M059J (cell line): ENCODE measurements at regions not wholly inside any gene's neighbourhood (a gene's known extent, or its start where the extent isn't known, plus 50 kb on each side); places are given as distances from the start of the nearest gene placed in this dataset.

Source experiments
- DNase-seq: peaks from one replicate; pipeline ENCODE4 v3.0.0-alpha.2; 2012; ENCODE audit warnings: low read depth

DNA sequence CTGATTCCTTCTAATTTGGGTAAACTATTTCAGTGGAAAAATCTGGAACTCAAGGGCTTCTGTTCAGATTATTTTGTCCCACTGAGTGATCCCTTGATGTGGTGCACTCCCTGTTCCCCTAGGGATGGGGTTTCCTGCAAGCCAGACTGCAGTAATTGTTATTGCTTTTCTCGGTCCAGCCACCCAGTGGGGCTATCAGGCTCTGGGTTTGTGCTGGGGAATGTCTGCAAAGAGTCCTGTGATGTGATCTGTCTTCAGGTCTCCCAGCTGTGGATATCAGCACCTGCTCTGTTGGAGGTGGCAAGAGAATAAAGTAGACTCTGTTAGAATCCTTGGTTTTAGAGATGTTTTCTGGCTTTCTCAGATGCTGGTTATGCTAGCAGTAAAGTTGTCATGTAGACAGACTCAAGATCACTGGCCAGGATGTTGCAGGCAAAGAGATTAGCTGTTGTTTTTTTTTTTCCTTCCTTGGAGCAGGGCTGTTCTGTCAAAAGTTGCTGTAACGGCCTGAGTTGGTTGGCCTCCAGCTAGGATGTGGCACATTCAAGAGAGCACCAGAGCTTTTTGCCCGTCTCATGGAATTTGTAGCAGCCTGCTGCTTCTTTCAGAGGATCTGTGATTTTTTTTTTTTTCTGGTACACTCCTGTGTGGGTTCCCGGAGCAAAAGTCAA, 1314.0 kb downstream of the PCDH19 start:
- DNase-seq = no peak

DNA sequence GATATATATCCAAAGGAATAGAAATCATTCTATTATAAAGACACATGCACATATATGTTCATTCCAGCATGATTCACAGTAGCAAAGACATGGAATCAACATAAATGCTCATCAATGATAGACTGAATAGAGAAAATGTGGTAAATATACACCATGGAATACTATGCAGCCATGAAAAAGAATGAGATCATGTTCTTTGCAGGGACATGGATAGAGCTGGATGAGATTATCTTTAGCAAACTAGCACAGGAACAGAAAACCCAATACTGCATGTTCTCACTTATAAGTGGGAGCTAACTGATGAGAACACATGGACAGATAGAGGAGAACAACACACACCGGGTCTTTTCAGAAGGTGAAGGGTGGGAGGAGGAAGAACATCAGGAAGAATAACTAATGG, 1318.6 kb downstream of the PCDH19 start:
- DNase-seq = no peak

DNA sequence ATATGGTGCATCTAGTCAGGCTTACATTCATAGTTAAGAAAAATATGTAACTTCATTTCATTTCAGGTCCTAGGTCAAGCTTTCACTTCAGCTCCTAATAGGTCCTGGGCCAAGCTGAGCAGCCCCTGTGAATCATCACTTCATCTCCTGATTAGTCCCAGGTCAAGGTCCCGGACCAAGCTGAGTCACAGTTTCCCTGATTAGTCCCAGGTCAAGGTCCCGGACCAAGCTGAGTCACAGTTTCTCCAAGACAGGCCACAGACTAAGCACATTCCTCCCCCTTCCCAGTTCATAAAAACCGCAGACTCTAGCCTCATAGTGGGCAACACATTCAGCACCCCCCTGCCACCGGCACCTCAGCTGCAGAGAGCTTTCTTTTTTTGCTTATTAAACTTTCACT, 1331.8 kb downstream of the PCDH19 start:
- DNase-seq = peak; percentile 45

DNA sequence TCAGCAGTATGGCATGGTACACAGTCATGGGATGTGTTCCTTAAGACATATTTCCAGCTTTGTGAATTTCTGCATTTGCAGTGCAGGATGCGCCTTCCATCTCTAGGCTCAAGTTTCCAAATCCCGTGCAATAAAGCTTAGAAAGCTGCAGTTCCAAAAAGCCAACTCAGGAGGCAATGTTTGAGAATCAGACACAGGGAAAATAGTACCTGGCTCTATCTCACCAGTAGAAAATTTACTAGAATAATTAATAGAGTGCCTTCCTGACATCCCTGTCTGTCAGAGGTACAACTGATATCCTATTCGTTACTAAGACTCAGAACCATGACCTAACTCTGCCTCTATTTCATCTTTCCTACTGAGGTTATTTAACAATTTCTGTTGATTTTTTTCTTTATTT, 1333.0 kb downstream of the PCDH19 start:
- DNase-seq = no peak

DNA sequence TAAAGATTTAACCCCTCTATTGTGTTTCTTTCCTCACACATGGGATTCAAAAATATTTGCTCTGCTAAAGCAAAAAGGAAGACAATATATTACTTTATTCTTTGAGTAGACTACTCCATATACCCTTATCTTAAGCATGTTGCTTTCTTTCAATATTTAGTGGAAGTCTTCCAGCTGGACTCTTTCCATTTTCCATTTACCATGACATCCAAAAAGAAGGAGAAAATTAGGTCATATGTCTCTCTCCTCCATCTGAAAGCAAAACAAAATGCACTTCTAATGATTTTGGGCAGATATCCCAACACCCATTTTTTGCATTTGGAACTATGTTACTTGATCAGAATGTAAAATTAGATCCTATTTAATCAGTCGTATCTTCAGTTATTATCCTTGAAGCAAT, 1336.5 kb downstream of the PCDH19 start:
- DNase-seq = no peak

DNA sequence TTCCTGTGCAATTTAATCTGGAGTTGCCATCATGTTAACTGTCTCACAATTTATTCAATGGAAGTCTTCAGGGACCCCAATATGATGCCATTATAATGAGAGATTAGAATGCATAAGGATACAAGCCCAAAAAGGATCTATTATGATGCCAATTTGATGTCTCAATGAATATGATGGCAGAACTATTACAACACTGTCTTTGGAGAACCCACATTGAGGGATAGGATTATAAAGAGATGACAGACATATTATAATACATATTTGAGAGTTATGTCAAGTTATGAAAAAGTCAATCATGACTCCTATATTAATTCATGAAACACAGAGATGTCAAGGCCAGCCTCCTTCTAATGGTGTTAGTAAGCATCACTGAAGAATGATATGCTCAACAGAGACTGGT, 1358.4 kb downstream of the PCDH19 start:
- DNase-seq = no peak

DNA sequence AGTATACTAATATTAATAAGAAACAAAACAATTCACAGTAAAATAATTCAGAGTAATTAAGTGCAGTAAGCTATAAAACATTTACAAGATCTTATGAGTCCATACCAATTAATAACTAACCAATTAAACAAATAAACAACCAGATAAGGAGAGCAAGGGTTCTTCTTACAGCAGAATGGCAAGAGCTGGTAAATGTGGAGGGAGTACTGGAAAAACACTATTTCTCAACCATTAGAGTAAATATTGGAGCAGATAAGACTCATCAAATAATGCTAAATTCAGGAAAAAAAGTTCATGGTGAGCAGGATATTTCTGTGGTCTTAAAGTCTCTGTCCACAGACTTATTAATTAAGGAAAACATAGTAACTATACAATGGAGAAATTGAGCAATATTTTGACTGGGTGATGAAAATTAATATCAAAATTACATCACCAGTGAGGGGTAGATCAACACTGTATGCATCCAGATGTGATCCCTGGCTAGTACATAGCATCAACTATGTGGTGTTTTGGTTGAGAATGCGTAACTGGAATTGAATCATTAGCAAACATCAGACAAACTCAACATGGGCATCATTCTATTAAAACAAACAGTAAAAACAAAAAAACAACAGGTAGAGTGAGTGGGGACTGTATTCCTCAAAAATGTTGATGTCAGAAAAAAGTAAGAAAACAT, 1376.7 kb downstream of the PCDH19 start:
- no peak for DNase-seq

DNA sequence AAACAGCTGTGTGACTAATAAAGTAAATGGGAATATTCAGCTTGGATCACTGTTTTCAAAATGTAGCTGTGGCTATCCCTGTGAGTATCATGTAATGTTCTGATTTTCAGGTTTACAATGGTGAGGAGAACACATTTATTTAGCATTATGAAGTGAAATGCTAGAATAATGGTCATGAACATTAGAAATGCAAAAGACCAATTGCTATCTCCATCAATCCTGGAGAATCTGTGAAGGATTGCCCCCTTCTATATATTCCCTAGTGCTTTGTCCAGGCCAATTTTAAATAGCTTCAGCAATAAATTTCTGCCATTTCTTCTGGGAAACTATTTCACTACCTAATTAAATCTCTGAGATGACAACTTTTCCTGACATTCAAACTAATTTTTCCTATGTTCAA, 1399.1 kb downstream of the PCDH19 start:
- DNase-seq = no peak

DNA sequence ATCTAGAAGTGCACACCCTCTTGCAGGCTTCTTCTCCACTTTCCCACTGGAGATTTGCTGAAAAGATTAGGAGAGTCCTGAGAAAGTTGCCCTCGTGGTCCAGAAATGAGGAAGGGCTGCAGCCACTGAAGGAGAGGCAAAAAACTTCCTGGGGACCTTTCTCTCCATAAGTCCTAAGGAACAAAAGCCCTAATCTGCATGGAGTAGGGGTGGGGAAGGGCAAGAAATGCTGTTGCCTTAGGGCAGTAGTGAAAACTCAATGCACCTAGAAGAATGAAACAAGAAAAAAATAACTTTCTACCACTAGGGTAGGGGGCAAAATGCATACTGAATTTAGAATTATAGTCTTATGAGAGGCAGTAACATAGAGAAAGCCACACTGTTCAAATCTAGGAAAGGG, 1408.8 kb downstream of the PCDH19 start:
- no peak for DNase-seq

DNA sequence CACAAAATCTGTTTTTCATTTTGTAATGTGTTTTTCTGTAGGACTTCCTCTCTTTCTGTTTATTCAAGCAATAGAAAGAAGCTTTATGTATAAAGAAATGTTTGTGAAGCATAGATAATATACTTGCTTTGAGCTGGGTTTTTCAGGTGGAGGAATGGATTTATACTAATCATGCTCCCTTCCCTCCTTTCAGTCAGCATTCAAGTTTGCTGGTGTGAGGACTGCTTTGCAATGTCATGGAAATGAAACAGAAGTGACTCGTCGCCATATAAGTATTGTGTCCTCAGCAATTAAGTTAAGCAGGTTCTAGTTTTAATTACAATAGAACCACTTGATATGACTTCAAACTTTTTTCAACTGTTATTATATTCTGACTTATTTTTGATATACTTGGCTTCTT, 1447.1 kb downstream of the PCDH19 start:
- no peak for DNase-seq

DNA sequence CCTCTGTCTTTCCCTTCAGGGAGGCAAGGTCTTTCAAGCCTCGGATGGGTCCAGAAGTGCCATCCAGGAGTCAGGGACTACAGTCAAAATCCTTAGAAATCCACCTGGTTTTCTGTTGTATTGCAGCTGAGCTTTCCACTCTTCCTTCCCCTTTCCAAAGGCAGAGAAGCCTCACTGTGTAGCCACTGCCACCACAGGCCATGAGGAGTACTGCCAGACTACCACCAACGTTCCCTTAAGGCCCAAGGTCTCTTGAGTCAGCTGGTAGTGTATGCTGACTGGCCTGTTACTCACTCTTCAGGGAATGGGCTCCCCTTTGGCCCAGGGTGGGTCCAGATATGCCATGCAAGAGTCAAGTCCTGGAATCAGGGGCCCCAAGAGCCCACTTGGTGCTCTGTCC, 1454.1 kb downstream of the PCDH19 start:
- no peak for DNase-seq

DNA sequence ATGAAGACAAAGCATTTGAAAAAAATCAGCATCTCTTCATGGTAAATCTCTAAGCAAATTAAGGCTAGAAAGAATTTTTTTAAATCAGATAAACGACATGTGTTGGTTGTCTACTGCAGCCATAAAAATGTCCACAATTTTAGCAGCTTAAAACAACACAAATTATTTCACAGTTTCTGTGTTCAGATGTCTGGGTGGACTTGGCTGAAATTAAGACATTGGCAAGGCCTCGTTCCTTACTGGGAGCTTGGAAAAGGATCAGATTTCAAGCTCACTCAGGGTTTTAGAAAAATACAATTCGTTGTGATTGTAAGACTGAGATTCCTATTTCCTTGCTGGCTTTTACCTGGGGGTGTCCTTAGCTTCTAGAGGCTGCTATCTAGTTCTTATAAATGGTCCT, 1470.6 kb downstream of the PCDH19 start:
- no peak for DNase-seq

DNA sequence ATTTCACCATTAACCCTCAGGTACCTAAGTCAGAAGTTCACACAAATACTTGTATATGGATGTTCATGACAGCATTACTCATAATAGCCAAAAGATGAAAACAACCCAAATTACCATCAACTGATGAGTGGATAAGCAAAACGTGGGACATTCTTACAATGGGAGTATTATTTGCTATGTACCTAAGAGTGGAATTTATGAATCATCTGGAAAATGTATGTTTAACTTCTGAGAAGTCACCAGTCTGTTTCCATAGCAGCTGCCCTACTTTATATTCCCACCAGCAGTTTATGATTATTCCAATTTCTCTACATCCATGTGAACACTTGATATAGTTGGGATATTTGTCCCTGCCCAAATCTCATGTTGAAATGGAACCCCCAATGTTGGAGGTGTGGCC, 1478.9 kb downstream of the PCDH19 start:
- peak; percentile 0 for DNase-seq

DNA sequence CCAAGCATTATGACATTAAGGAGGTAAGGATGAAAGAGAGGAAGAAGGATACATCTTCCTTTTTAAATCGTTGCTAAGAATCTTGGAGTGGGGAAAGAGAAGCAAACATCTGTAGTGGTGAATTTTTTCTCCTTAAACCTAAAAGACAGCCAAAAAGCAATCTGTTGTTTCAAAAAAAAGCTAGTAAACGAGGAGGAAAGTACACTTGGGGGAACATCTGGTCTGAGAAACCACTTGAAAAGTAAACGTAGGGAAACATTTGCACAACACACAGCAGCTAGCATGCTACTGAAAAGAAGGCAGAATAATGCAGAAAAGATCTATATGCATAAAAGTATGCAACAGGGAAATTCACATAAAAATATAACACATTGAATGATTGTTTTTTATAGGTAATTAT, 1485.6 kb downstream of the PCDH19 start:
- no peak for DNase-seq

DNA sequence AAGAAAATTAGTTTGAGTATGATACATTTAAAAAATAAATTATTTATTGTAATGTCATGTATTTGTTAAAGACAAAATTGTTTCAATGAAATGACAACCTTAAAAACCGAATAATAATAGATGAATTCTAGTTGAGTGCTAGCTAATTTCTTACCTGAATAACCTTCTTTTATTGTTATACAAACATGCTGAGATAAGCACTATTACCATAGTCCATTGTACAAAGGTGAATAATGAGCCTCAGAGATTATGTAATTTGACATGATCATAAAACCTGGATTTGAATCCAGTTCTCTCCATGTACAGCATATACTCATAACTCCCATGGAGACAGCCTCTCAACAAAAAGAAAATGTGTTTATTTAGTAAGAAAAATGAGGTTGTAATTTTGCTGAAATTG, 1512.9 kb downstream of the PCDH19 start:
- DNase-seq = no peak

DNA sequence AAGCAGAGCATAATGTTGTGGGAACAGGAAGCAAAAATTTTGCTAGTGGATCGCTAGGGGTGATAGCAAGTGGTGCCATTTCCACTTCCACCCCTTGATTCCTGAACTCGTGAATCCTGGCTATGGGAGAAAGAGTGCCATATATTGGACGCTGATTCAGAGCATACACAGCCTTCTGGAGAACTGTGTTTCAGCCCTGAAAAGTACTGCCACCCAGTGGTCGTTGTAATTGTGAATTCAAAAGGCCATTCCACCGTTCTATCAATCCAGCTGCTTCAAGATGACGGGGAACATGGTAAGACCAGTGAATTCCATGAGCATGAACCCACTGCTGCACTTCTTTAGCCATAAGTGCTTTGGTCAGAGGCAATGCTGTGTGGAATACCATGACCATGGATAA, 1559.4 kb downstream of the PCDH19 start:
- peak; percentile 7 for DNase-seq
